ENCODE measurements at regions not wholly inside any gene's neighbourhood (a gene's known extent, or its start where the extent isn't known, plus 50 kb on each side); places are given as distances from the start of the nearest gene placed in this dataset.

GRCh38 chr2:2662847-2663356 is 331.8 kb upstream of the MYT1L start:
- H3F3A ChIP-seq (ENCODE audit: insufficient read depth, low read length) = no peaks in the 10 kb centered on the region
- no peak overlapping the region for H3K4me2 ChIP-seq (ENCODE audit: low read length)
- no peaks in the 10 kb centered on the region for H3K27me3 ChIP-seq (ENCODE audit: insufficient read depth, low read length)
- H3K79me2 ChIP-seq (ENCODE audit: insufficient read depth, low read length) = no peaks in the 10 kb centered on the region
- no peaks in the 10 kb centered on the region for H3K9me2 ChIP-seq (ENCODE audit: low read depth, low read length)
- H3K4me1 ChIP-seq (ENCODE audit: insufficient read depth, low read length, severe bottlenecking) = no peaks in the 10 kb centered on the region
- TF ChIP-seq EZH2 (IDR thresholded peaks at IDR 0.05; ENCODE audit: borderline replicate concordance, low read length) (no peak), CTCF (IDR thresholded peaks at IDR 0.05; ENCODE audit: low read length) (no peak)
- H2AFZ ChIP-seq (ENCODE audit: low read length) = no peak overlapping the region
- H3K9me3 ChIP-seq (ENCODE audit: low read length) = no peaks in the 10 kb centered on the region
- H3K4me3 ChIP-seq (ENCODE audit: low read depth, low read length, poor library complexity, severe bottlenecking) = no peak overlapping the region
- H4K20me1 ChIP-seq (ENCODE audit: insufficient read depth, low read length) = no peaks in the 10 kb centered on the region
- no peaks in the 10 kb centered on the region for H3K36me3 ChIP-seq (ENCODE audit: insufficient read depth, low read length)
- no peak overlapping the region for H3K27ac ChIP-seq (ENCODE audit: low read depth, low read length, poor library complexity, severe bottlenecking)
- H3K9ac ChIP-seq (ENCODE audit: low read length) = no peak overlapping the region

DNA sequence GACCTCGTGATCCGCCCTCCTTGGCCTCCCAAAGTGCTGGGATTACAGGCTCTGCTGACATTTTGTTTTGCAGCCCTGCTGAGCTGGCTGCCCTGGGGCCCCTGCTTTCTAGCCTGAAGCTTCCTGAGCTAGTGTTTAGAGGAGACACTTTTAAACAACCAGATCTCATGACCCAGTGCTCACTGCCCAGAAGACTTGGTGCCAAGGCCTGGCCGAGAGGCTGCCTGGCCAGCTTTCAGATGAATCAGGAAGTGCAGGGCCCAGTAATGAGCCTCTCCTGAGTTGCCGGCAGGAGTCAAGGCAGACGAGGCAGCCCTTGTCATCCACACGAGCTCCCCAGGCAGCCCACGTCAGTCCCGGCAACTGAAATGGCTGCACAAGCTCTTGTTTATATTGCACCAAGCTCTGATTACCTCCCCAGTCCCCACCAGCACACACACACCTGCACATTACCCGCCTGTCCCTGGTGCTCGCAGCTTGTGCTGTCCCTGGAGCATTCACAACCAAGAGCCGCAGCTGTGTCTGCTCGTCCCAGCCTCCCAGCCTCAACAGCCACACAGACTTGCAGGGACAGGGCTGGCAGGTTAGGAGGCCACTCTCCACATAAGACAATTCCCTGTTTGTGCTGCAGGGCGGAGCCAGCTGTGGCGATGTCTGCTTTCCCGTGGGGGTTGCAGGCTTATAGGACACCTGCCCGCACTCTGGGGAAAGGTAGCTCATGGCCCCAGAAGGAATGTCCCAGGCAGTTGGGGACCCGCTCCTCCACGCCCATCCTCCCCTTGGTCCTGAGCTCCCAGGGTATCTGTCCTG is 331.2 kb upstream of the MYT1L start:
- H3K4me3 ChIP-seq (ENCODE audit: low read depth, low read length, poor library complexity, severe bottlenecking) = no peak overlapping the region
- H3K79me2 ChIP-seq (ENCODE audit: insufficient read depth, low read length) = no peaks in the 10 kb centered on the region
- H3K27ac ChIP-seq (ENCODE audit: low read depth, low read length, poor library complexity, severe bottlenecking) = no peak overlapping the region
- H3K4me2 ChIP-seq (ENCODE audit: low read length) = no peak overlapping the region
- no peaks in the 10 kb centered on the region for H3K4me1 ChIP-seq (ENCODE audit: insufficient read depth, low read length, severe bottlenecking)
- TF ChIP-seq CTCF (IDR thresholded peaks at IDR 0.05; ENCODE audit: low read length) (no peak), EZH2 (IDR thresholded peaks at IDR 0.05; ENCODE audit: borderline replicate concordance, low read length) (no peak)
- H3K9me2 ChIP-seq (ENCODE audit: low read depth, low read length) = no peaks in the 10 kb centered on the region
- H2AFZ ChIP-seq (ENCODE audit: low read length) = no peak overlapping the region
- no peaks in the 10 kb centered on the region for H3K36me3 ChIP-seq (ENCODE audit: insufficient read depth, low read length)
- H3F3A ChIP-seq (ENCODE audit: insufficient read depth, low read length) = no peaks in the 10 kb centered on the region
- no peaks in the 10 kb centered on the region for H4K20me1 ChIP-seq (ENCODE audit: insufficient read depth, low read length)
- no peaks in the 10 kb centered on the region for H3K9me3 ChIP-seq (ENCODE audit: low read length)
- no peak overlapping the region for H3K9ac ChIP-seq (ENCODE audit: low read length)
- no peaks in the 10 kb centered on the region for H3K27me3 ChIP-seq (ENCODE audit: insufficient read depth, low read length)

DNA sequence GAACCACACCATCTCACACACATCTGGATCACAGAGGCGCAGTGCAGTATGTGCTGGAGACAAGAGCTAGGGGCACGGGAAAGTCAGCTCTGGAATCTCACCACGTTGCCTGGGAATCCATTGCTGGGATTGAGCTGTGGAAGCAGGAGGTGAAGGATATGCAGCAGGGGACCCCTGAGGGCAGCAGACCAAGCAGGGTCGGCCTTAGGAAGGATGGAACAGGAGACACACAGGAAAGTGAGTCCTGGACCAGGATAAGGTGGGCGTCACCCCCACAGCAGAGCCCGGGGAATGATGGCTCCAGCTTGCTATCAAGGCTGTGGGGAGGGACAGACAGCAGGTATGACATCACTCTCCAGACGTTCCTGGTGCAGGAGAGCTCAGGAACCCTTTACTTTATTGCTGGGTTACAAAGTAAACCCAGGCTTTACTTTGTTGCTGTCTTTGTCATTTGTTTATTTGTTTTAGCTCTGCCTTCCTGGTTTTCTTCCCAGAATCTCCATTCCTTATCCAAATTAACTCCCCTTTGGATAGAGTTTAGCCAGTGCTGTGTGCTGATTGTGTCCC is 329.8 kb upstream of the MYT1L start:
- no peaks in the 10 kb centered on the region for H3K9me2 ChIP-seq (ENCODE audit: low read depth, low read length)
- no peaks in the 10 kb centered on the region for H3K79me2 ChIP-seq (ENCODE audit: insufficient read depth, low read length)
- no peaks in the 10 kb centered on the region for H3K9me3 ChIP-seq (ENCODE audit: low read length)
- H3K4me1 ChIP-seq (ENCODE audit: insufficient read depth, low read length, severe bottlenecking) = no peaks in the 10 kb centered on the region
- H3K4me2 ChIP-seq (ENCODE audit: low read length) = no peak overlapping the region
- no peaks in the 10 kb centered on the region for H3K36me3 ChIP-seq (ENCODE audit: insufficient read depth, low read length)
- H3K9ac ChIP-seq (ENCODE audit: low read length) = no peak overlapping the region
- no peaks in the 10 kb centered on the region for H4K20me1 ChIP-seq (ENCODE audit: insufficient read depth, low read length)
- no peak overlapping the region for H2AFZ ChIP-seq (ENCODE audit: low read length)
- TF ChIP-seq EZH2 (IDR thresholded peaks at IDR 0.05; ENCODE audit: borderline replicate concordance, low read length) (no peak), CTCF (IDR thresholded peaks at IDR 0.05; ENCODE audit: low read length) (no peak)
- no peak overlapping the region for H3K4me3 ChIP-seq (ENCODE audit: low read depth, low read length, poor library complexity, severe bottlenecking)
- no peaks in the 10 kb centered on the region for H3K27me3 ChIP-seq (ENCODE audit: insufficient read depth, low read length)
- H3F3A ChIP-seq (ENCODE audit: insufficient read depth, low read length) = no peaks in the 10 kb centered on the region
- H3K27ac ChIP-seq (ENCODE audit: low read depth, low read length, poor library complexity, severe bottlenecking) = no peak overlapping the region
